B cell (primary cell): ENCODE measurements at regions not wholly inside any gene's neighbourhood (a gene's known extent, or its start where the extent isn't known, plus 50 kb on each side); places are given as distances from the start of the nearest gene placed in this dataset.

Experiments used
- ATAC-seq: fragments of 200-7000 bp; cut with Tn5 transposase; one replicate; pipeline ENCODE4 v1.10.0; 2021; ENCODE audit warnings: low read depth, mild to moderate bottlenecking, moderate number of reproducible peaks, moderate library complexity
- CTCF ChIA-PET: fragments of 350-600 bp; sonication (Branson Sonifier 250); formaldehyde crosslinking; loops from one replicate; lab custom pipeline; 2021; ENCODE audit warnings: antibody characterized with exemption, inconsistent platforms; lab: Charles Lee
- POLR2A ChIA-PET: fragments of 350-600 bp; sonication (Branson Sonifier 250); formaldehyde crosslinking; loops from one replicate; lab custom pipeline; 2021; ENCODE audit warnings: antibody characterized with exemption; lab: Charles Lee
- DNase-seq: peaks from one replicate; pipeline ENCODE4 v3.0.0; 2013
- H2AFZ ChIP-seq: 2 replicates; pipeline ENCODE4 v1.6.1; 2012; ENCODE audit warnings: mild to moderate bottlenecking, low read depth, low read length; ENCODE audit not compliant: insufficient read depth, poor library complexity, severe bottlenecking
- H3K27ac ChIP-seq, 2 donors: 1 replicate in 1 of 2; 2 replicates in 1 of 2; pipeline ENCODE4 v1.5.1; 2012 to 2013; ENCODE audit warnings: low read length in 2 of 2, mild to moderate bottlenecking in 2 of 2, moderate library complexity in 1 of 2
- H3K27me3 ChIP-seq, 4 experiments: fragments of 200-600 bp in 1 of 4; sonication (generic) in 1 of 4; replicated peaks in 1 of 4; 1 replicate in 2 of 4; 2 replicates in 2 of 4; pipeline versions ENCODE4 v1.6.1 to v1.7.0; 2013 to 2016; ENCODE audit warnings: low read length in 3 of 4, mild to moderate bottlenecking in 2 of 4, mixed read lengths in 1 of 4, moderate library complexity in 1 of 4; ENCODE audit not compliant: insufficient read depth in 4 of 4, control insufficient read depth in 3 of 4; ENCODE audit errors: control extremely low read depth in 1 of 4
- H3K36me3 ChIP-seq, 2 experiments: replicated peaks in 1 of 2; 1 replicate in 1 of 2; 2 replicates in 1 of 2; pipeline versions ENCODE4 v1.6.1 to v1.7.1; 2013; ENCODE audit warnings: low read length in 1 of 2; ENCODE audit not compliant: insufficient read depth in 2 of 2, control insufficient read depth in 1 of 2; ENCODE audit errors: control extremely low read depth in 1 of 2, extremely low read depth in 1 of 2
- H3K4me1 ChIP-seq, 2 donors: fragments of 200-600 bp in 1 of 2; sonication (generic) in 1 of 2; 1 replicate in 1 of 2; 2 replicates in 1 of 2; pipeline versions ENCODE4 v1.5.1 to v1.6.1; 2013 to 2017; ENCODE audit warnings: low read length in 2 of 2; ENCODE audit not compliant: control insufficient read depth in 2 of 2, insufficient read depth in 2 of 2
- H3K4me2 ChIP-seq: replicated peaks from 2 replicates; pipeline ENCODE3; 2012; ENCODE audit warnings: mild to moderate bottlenecking, low read depth, low read length; ENCODE audit not compliant: poor library complexity, severe bottlenecking
- H3K4me3 ChIP-seq, 5 experiments: fragments of 200-600 bp in 1 of 5; sonication (generic) in 1 of 5; 1 replicate in 3 of 5; 2 replicates in 2 of 5; pipeline versions ENCODE4 v1.5.1 to v1.7.0; 2011 to 2016; ENCODE audit warnings: low read length in 4 of 5, mild to moderate bottlenecking in 4 of 5, low read depth in 2 of 5, control low read depth in 1 of 5, moderate library complexity in 1 of 5; ENCODE audit not compliant: insufficient read depth in 1 of 5; ENCODE audit errors: control extremely low read depth in 1 of 5, extremely low read depth in 1 of 5
- H3K79me2 ChIP-seq: fragments of 200-600 bp; sonication (generic); one replicate; pipeline ENCODE4 v1.6.0; 2016; ENCODE audit warnings: low read length; ENCODE audit not compliant: control insufficient read depth, insufficient read depth
- H3K9ac ChIP-seq: fragments of 200-600 bp; sonication (generic); 2 replicates; pipeline ENCODE4 v1.6.1; 2017; ENCODE audit warnings: mild to moderate bottlenecking, low read length, moderate library complexity
- H3K9me3 ChIP-seq, 3 donors: one replicate each; pipeline versions ENCODE4 v1.6.1 to v1.7.1; 2013; ENCODE audit warnings: low read length in 2 of 3; ENCODE audit not compliant: control insufficient read depth in 2 of 3, insufficient read depth in 1 of 3; ENCODE audit errors: control extremely low read depth in 1 of 3
- H4K20me1 ChIP-seq: 2 replicates; pipeline ENCODE4 v1.6.0; 2012; ENCODE audit warnings: mild to moderate bottlenecking, low read length; ENCODE audit not compliant: insufficient read depth, control insufficient read depth, poor library complexity, severe bottlenecking
- H3K27ac Mint-ChIP-seq: one replicate; pipeline ENCODE4 v1.8.0; 2021; ENCODE audit warnings: mixed read lengths
- H3K27me3 Mint-ChIP-seq: one replicate; pipeline ENCODE4 v1.8.0; 2021; ENCODE audit warnings: mixed read lengths
- H3K4me1 Mint-ChIP-seq: one replicate; pipeline ENCODE4 v1.8.0; 2021; ENCODE audit warnings: mixed read lengths
- H3K4me3 Mint-ChIP-seq: one replicate; pipeline ENCODE4 v1.8.0; 2021; ENCODE audit warnings: mixed read lengths
- H3K9me3 Mint-ChIP-seq: one replicate; pipeline ENCODE4 v1.8.0; 2022; ENCODE audit warnings: mixed read lengths; ENCODE audit not compliant: insufficient read depth
- EZH2 ChIP-seq: IDR thresholded peaks from 2 replicates; pipeline ENCODE4 v1.6.1; 2012; ENCODE audit warnings: borderline replicate concordance, low read depth, mild to moderate bottlenecking, moderate library complexity, low read length; ENCODE audit not compliant: insufficient read depth, poor library complexity, severe bottlenecking
- WGBS: methylation state at CpG from one replicate; pipeline ENCODE4 v1.1.5; 2013; ENCODE audit warnings: missing lambda C conversion rate; ENCODE audit not compliant: insufficient coverage; 5-methylcytosine and 5-hydroxymethylcytosine counted together
- intact Hi-C: fragments of 100-400 bp; cut with micrococcal nuclease; formaldehyde crosslinking; loops from one replicate; pipeline ENCODE4 v1.10.0; 2022
- TF ChIP-seq, protein P1 (sequence below): fragments of 200-600 bp; IDR thresholded peaks from one replicate; pipeline ENCODE4 v1.8.0; 2022; ENCODE audit warnings: antibody characterized with exemption, mild to moderate bottlenecking

DNA sequence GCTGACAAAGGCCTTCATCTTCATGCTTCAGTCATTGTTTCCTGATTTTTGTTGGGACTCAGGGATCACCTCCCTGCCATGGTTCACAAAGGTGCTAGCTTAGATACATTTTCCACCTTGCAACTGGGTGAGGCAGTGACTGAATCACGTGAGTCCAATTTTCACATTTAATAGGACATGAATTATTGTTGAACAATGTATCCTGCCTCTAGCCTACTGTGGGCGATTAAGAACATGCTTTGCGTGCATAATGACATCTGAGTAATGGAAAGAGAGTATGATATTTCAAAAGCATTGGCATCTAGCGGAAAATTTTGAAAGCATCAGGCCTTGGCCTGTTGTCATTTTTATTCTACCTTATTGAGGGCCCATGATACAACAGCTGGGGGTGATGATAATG, 199.2 kb upstream of the JAG1 start:
- ATAC-seq (no peak), DNase-seq (no peak)
- Mint-ChIP-seq H3K4me3 (no peak overlapping the region), H3K27me3 (no peaks in the 10 kb centered on the region), H3K9me3 (peaks cover 8% of the 10 kb centered on the region), H3K4me1 (no peaks in the 10 kb centered on the region), H3K27ac (no peak overlapping the region)
- Histone ChIP-seq H4K20me1 (no peaks in the 10 kb centered on the region), H3K27me3 (no peaks in the 10 kb centered on the region), H3K4me1 (no peaks in the 10 kb centered on the region), H3K9ac (no peak overlapping the region), H3K4me2 (no peak overlapping the region), H2AFZ (no peak overlapping the region), H3K36me3 (no peaks in the 10 kb centered on the region), H3K27ac (no peak overlapping the region), H3K4me3 (no peak overlapping the region), H3K79me2 (no peaks in the 10 kb centered on the region), H3K9me3 (no peaks in the 10 kb centered on the region)
- WGBS, result no CpG with 5 or more reads among the region's 4 CpGs
- POLR2A ChIA-PET, result no interaction called here
- intact Hi-C loops, result no loop called here
- no peak for TF ChIP-seq EZH2
- TF ChIP-seq, protein P1, sequence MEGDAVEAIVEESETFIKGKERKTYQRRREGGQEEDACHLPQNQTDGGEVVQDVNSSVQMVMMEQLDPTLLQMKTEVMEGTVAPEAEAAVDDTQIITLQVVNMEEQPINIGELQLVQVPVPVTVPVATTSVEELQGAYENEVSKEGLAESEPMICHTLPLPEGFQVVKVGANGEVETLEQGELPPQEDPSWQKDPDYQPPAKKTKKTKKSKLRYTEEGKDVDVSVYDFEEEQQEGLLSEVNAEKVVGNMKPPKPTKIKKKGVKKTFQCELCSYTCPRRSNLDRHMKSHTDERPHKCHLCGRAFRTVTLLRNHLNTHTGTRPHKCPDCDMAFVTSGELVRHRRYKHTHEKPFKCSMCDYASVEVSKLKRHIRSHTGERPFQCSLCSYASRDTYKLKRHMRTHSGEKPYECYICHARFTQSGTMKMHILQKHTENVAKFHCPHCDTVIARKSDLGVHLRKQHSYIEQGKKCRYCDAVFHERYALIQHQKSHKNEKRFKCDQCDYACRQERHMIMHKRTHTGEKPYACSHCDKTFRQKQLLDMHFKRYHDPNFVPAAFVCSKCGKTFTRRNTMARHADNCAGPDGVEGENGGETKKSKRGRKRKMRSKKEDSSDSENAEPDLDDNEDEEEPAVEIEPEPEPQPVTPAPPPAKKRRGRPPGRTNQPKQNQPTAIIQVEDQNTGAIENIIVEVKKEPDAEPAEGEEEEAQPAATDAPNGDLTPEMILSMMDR, result no peak
- CTCF ChIA-PET, result no interaction called here

DNA sequence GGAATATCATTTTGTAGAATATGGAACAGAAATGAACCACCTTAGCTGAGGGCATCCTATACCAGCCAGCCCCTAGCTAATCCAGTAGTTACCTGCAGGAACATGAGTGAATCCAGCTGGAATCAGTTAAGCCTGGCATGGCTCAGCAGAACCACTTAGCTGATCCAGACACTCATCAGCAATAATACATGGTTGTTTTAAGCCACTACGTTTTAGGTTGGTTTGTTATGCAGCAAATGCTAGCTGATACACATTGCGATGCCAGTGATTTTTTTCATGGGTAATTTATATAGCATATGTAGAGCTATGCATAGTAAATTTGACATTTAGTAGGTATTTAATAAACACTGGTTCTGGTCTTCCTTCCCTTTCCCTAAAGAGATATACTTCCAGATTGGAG, 201.9 kb upstream of the JAG1 start:
- H3K4me1 Mint-ChIP-seq, result no peaks in the 10 kb centered on the region
- ChIA-PET POLR2A (no interaction called here), CTCF (no interaction called here)
- intact Hi-C loops, result no loop called here
- H4K20me1 ChIP-seq, result no peaks in the 10 kb centered on the region
- H3K27me3 ChIP-seq, result no peaks in the 10 kb centered on the region
- no peaks in the 10 kb centered on the region for H3K79me2 ChIP-seq
- ATAC-seq, result no peak
- H3K4me3 ChIP-seq, result no peak overlapping the region
- TF ChIP-seq EZH2, result no peak
- TF ChIP-seq, protein P1, result no peak
- no peaks in the 10 kb centered on the region for H3K9me3 ChIP-seq
- H3K4me1 ChIP-seq, result no peaks in the 10 kb centered on the region
- H3K27me3 Mint-ChIP-seq, result no peaks in the 10 kb centered on the region
- no peak overlapping the region for H3K4me2 ChIP-seq
- no peak overlapping the region for H3K27ac Mint-ChIP-seq
- H3K36me3 ChIP-seq, result no peaks in the 10 kb centered on the region
- no peak overlapping the region for H2AFZ ChIP-seq
- H3K9ac ChIP-seq, result no peak overlapping the region
- no CpG with 5 or more reads among the region's 2 CpGs for WGBS
- H3K27ac ChIP-seq, result no peak overlapping the region
- H3K4me3 Mint-ChIP-seq, result no peak overlapping the region
- no peak for DNase-seq
- H3K9me3 Mint-ChIP-seq, result peaks cover 8% of the 10 kb centered on the region
